A549 (cell line): ENCODE measurements at regions not wholly inside any gene's neighbourhood (a gene's known extent, or its start where the extent isn't known, plus 50 kb on each side); places are given as distances from the start of the nearest gene placed in this dataset.

Experiments used
- ATAC-seq, 2 experiments: fragments of 200-7000 bp in 1 of 2; fragments of >200 bp in 1 of 2; cut with Nextera tagmentation in 1 of 2; cut with Tn5 transposase in 1 of 2; 3 replicates each; pipeline versions ENCODE4 v1.8.0 to v1.9.1; 2018 to 2020; ENCODE audit warnings: mild to moderate bottlenecking in 1 of 2, moderate library complexity in 1 of 2
- CTCF ChIA-PET: fragments of 300-600 bp; sonication (Branson Sonifier 250); formaldehyde crosslinking; extraction: SDS; loops from one replicate; lab custom pipeline; 2021; ENCODE audit warnings: antibody characterized with exemption, inconsistent platforms; lab: Yijun Ruan, JAX
- POLR2A ChIA-PET: fragments of 350-600 bp; formaldehyde crosslinking; extraction: SDS; loops from one replicate; lab custom pipeline; 2021; ENCODE audit warnings: antibody characterized with exemption, inconsistent platforms; lab: Yijun Ruan, JAX
- DNase-seq, 2 experiments: peaks; one replicate each; pipeline versions ENCODE4 v3.0.0 to v3.0.0-alpha.2; 2011 to 2016; ENCODE audit warnings: low read depth in 1 of 2, low spot score in 1 of 2
- FAIRE-seq: peaks from 2 replicates; lab custom pipeline; 2011; peaks lifted over from hg19 to GRCh38; lab: Jason Lieb, UNC
- H3K27ac ChIP-seq, 2 experiments: fragments of >200 bp; sonication (Bioruptor Twin); formaldehyde crosslinking; 3 replicates each; pipeline ENCODE4 v1.5.1; 2016 to 2017
- H3K4me1 ChIP-seq: fragments of >200 bp; sonication (Bioruptor Twin); formaldehyde crosslinking; 3 replicates; pipeline ENCODE4 v1.6.1; 2016
- H3K4me2 ChIP-seq: fragments of >200 bp; sonication (Bioruptor Twin); formaldehyde crosslinking; 3 replicates; pipeline ENCODE4 v1.6.1; 2016
- H3K4me3 ChIP-seq: fragments of >200 bp; sonication (Bioruptor Twin); formaldehyde crosslinking; 3 replicates; pipeline ENCODE4 v1.5.1; 2016
- H3K9me3 ChIP-seq: fragments of >200 bp; sonication (Bioruptor Twin); formaldehyde crosslinking; 3 replicates; pipeline ENCODE4 v1.6.1; 2016
- BCL3 ChIP-seq: fragments of >200 bp; sonication (Bioruptor Twin); formaldehyde crosslinking; IDR thresholded peaks from 3 replicates; pipeline ENCODE4 v1.6.1; 2016
- CBX8 ChIP-seq: fragments of 200-600 bp; sonication (generic); IDR thresholded peaks from 2 replicates; pipeline ENCODE4 v1.6.1; 2016
- CEBPB ChIP-seq, 2 experiments: fragments of >200 bp in 1 of 2; sonication (Bioruptor Twin) in 1 of 2; formaldehyde crosslinking in 1 of 2; IDR thresholded peaks; 2 replicates each; pipeline ENCODE4 v1.6.1; 2012 to 2016
- CHD2 ChIP-seq: fragments of 150-350 bp; IDR thresholded peaks from 2 replicates; pipeline ENCODE4 v1.6.1; 2014; ENCODE audit warnings: low read length; ENCODE audit not compliant: partially characterized antibody
- EHF ChIP-seq: fragments of 250-450 bp; sonication (Bioruptor Pico); IDR thresholded peaks from 2 replicates; pipeline ENCODE4 v1.5.0; 2020; ENCODE audit warnings: mild to moderate bottlenecking
- EHMT2 ChIP-seq: fragments of 200-600 bp; sonication (generic); IDR thresholded peaks from 2 replicates; pipeline ENCODE4 v1.6.1; 2016; ENCODE audit warnings: antibody characterized with exemption, low read depth, mild to moderate bottlenecking, moderate library complexity
- FOSL2 ChIP-seq, 2 experiments: fragments of 450-650 bp in 1 of 2; fragments of >200 bp in 1 of 2; sonication (Bioruptor Twin) in 1 of 2; formaldehyde crosslinking; IDR thresholded peaks; 2 replicates each; pipeline versions ENCODE4 v1.5.0 to v1.6.1; 2016 to 2020; ENCODE audit warnings: mild to moderate bottlenecking in 1 of 2, moderate library complexity in 1 of 2
- HMGXB4 ChIP-seq: fragments of 250-450 bp; sonication (Bioruptor Pico); IDR thresholded peaks from 2 replicates; pipeline ENCODE4 v1.5.0; 2021; ENCODE audit warnings: mild to moderate bottlenecking, moderate library complexity, borderline replicate concordance
- HOXB13 ChIP-seq: fragments of 250-450 bp; sonication (Bioruptor Pico); IDR thresholded peaks from 2 replicates; pipeline ENCODE4 v1.5.0; 2020; ENCODE audit warnings: low read depth, mild to moderate bottlenecking, moderate library complexity
- KDM1A ChIP-seq: fragments of 200-600 bp; sonication (generic); IDR thresholded peaks from 2 replicates; pipeline ENCODE4 v1.6.1; 2016; ENCODE audit warnings: low read depth, mild to moderate bottlenecking
- KDM5A ChIP-seq: fragments of 200-600 bp; sonication (generic); IDR thresholded peaks from 2 replicates; pipeline ENCODE4 v1.6.1; 2016; ENCODE audit warnings: antibody characterized with exemption, mild to moderate bottlenecking
- MAFK ChIP-seq: fragments of 450-650 bp; IDR thresholded peaks from 2 replicates; pipeline ENCODE4 v1.6.1; 2014; ENCODE audit not compliant: partially characterized antibody
- MYC ChIP-seq: IDR thresholded peaks from 2 replicates; pipeline ENCODE4 v1.6.1; 2012; ENCODE audit warnings: mild to moderate bottlenecking, inconsistent platforms, low read length, improper control_type of control experiment, borderline replicate concordance
- POLR2AphosphoS2 ChIP-seq: conservative IDR thresholded peaks from 2 replicates; pipeline ENCODE4 v1.6.1; 2012; ENCODE audit warnings: low read length, improper control_type of control experiment, inconsistent platforms
- REST ChIP-seq: fragments of 200-600 bp; sonication (generic); IDR thresholded peaks from 2 replicates; pipeline ENCODE4 v1.6.1; 2016; ENCODE audit warnings: antibody characterized with exemption, mild to moderate bottlenecking, moderate library complexity
- RNF2 ChIP-seq: fragments of 200-600 bp; sonication (generic); IDR thresholded peaks from 2 replicates; pipeline ENCODE4 v1.6.1; 2016; ENCODE audit warnings: low read depth, mild to moderate bottlenecking, antibody characterized with exemption, moderate library complexity, borderline replicate concordance
- TFCP2L1 ChIP-seq: fragments of 250-450 bp; sonication (Bioruptor Pico); IDR thresholded peaks from 2 replicates; pipeline ENCODE4 v1.5.0; 2021; ENCODE audit warnings: mild to moderate bottlenecking
- TP53 ChIP-seq: fragments of 250-450 bp; sonication (Bioruptor Pico); IDR thresholded peaks from 2 replicates; pipeline ENCODE4 v1.5.0; 2021; ENCODE audit warnings: mild to moderate bottlenecking, moderate library complexity
- ZC3H11A ChIP-seq: fragments of 450-650 bp; IDR thresholded peaks from 2 replicates; pipeline ENCODE4 v1.6.1; 2014; ENCODE audit warnings: antibody characterized with exemption, mild to moderate bottlenecking
- WGBS: methylation state at CpG from one replicate; pipeline ENCODE4 v1.1.6; 2017; ENCODE audit errors: missing lambda C conversion rate; 5-methylcytosine and 5-hydroxymethylcytosine counted together

- no peak for TF ChIP-seq EHF
- TF ChIP-seq RNF2, result no peak
- no peak for TF ChIP-seq TFCP2L1 (CRISPR knock-in tag)
- no peak for TF ChIP-seq POLR2AphosphoS2
- TF ChIP-seq MYC, result no peak
- Histone ChIP-seq H3K4me1 (no peaks in the 10 kb centered on the region), H3K4me3 (no peak overlapping the region), H3K27ac (no peak overlapping the region), H3K4me2 (no peak overlapping the region), H3K9me3 (no peaks in the 10 kb centered on the region)
- 78% methylated on average over 4 of the region's 4 CpGs for WGBS
- no peak for FAIRE-seq
- POLR2A ChIA-PET, result no interaction called here
- CTCF ChIA-PET, result no interaction called here
- no peak for ATAC-seq
- no peak for DNase-seq
Measured at GRCh38 chr1:88484881-88485280, 199.2 kb upstream of the PKN2 start.

- Histone ChIP-seq H3K27ac (no peak overlapping the region), H3K4me2 (no peak overlapping the region), H3K4me1 (no peaks in the 10 kb centered on the region), H3K4me3 (no peak overlapping the region), H3K9me3 (no peaks in the 10 kb centered on the region)
- no peak for DNase-seq
- no peak for FAIRE-seq
- CTCF ChIA-PET, result interaction anchor here (1.0 kb wide), 1 partner anchor 10 kb away, joined by 3 read pairs; no protein-coding TSS in a partner anchor
- TF ChIP-seq HOXB13 (CRISPR knock-in tag), result no peak
- TF ChIP-seq CBX8, result no peak
- no peak for TF ChIP-seq FOSL2 (IDR thresholded peaks at IDR 0.05)
- no peak for TF ChIP-seq FOSL2 (CRISPR knock-in tag; IDR thresholded peaks at IDR 0.05)
- TF ChIP-seq ZC3H11A, result no peak
- no peak for TF ChIP-seq EHMT2
- TF ChIP-seq POLR2AphosphoS2, result no peak
- TF ChIP-seq MAFK, result no peak
- TF ChIP-seq HMGXB4 (CRISPR knock-in tag), result no peak
- TF ChIP-seq TP53 (CRISPR knock-in tag), result no peak
- no peak for TF ChIP-seq REST
- no peak for TF ChIP-seq KDM1A
- TF ChIP-seq CHD2, result no peak
- TF ChIP-seq BCL3, result no peak
- no peak for TF ChIP-seq KDM5A
- no peak for TF ChIP-seq CEBPB (IDR thresholded peaks at IDR 0.05)
- ATAC-seq, result no peak
- 11% methylated on average over 4 of the region's 4 CpGs for WGBS
- POLR2A ChIA-PET, result no interaction called here
Measured at GRCh38 chr1:88488237-88488636, 195.8 kb upstream of the PKN2 start.
